Left colon (tissue), 2 donors: ENCODE measurements at regions not wholly inside any gene's neighbourhood (a gene's known extent, or its start where the extent isn't known, plus 50 kb on each side); places are given as distances from the start of the nearest gene placed in this dataset.

Experiments used
- ATAC-seq: fragments of 200-7000 bp; cut with Tn5 transposase; one replicate; pipeline ENCODE4 v1.9.1; 2020; ENCODE audit warnings: mild to moderate bottlenecking, moderate library complexity
- DNase-seq, 2 donors: peaks; one replicate each; pipeline ENCODE4 v3.0.0-alpha.2; 2020
- intact Hi-C, 2 donors: fragments of 100-400 bp; cut with DNase I in 1 of 2; cut with micrococcal nuclease in 1 of 2; formaldehyde crosslinking; loops; one replicate each; pipeline versions ENCODE4 v1.11.2 to v1.14.0; 2022; cut with DNase I, micrococcal nuclease
- donor health status: DM: no; HTN: no; CAD: no.
- donor health status: DM: yes; HTN: yes; CAD: no.

GRCh38 chr1:221411283-221411682, 330.6 kb downstream of the DUSP10 start:
- intact Hi-C loops: no loop called here

GRCh38 chr1:221414772-221415539, 326.9 kb downstream of the DUSP10 start:
- DNase-seq: no peak
- no peak for ATAC-seq
- intact Hi-C loops: no loop called here

More at GRCh38 chr1:221411283-221411682, 330.6 kb downstream of the DUSP10 start:
- DNase-seq (no peak), ATAC-seq (no peak)

GRCh38 chr1:221415651-221416050, 326.2 kb downstream of the DUSP10 start:
- no peak for DNase-seq
- no peak for ATAC-seq
- intact Hi-C loops: no loop called here

GRCh38 chr1:221416142-221416541, 325.7 kb downstream of the DUSP10 start:
- intact Hi-C loops: no loop called here
- DNase-seq (no peak), ATAC-seq (no peak)

- intact Hi-C loops: no loop called here
- ATAC-seq: no peak
- DNase-seq: no peak
Measured at GRCh38 chr1:221416723-221417122, 325.2 kb downstream of the DUSP10 start.

- intact Hi-C loops: no loop called here
Measured at GRCh38 chr1:221418346-221418745, 323.5 kb downstream of the DUSP10 start.

GRCh38 chr1:221419513-221420095, 322.3 kb downstream of the DUSP10 start:
- DNase-seq (no peak), ATAC-seq (no peak)
- intact Hi-C loops: no loop called here

More at GRCh38 chr1:221418346-221418745, 323.5 kb downstream of the DUSP10 start:
- no peak for DNase-seq
- no peak for ATAC-seq

- ATAC-seq (no peak), DNase-seq (no peak)
- intact Hi-C loops: no loop called here
Measured at GRCh38 chr1:221429264-221429663, 312.6 kb downstream of the DUSP10 start.

- no peak for ATAC-seq
- intact Hi-C loops: loop anchor here in 1 of 2 donors (5.0 to 10.0 kb wide), 2 partner anchors 553 to 616 kb away; partner anchors contain the start of gene HLX
- no peak for DNase-seq
Measured at GRCh38 chr1:221430152-221430960, 311.5 kb downstream of the DUSP10 start.

- intact Hi-C loops: loop anchor here in 1 of 2 donors (5.0 to 10.0 kb wide), 2 partner anchors 554 to 616 kb away; partner anchors contain the start of gene HLX
- ATAC-seq (no peak), DNase-seq (no peak)
Measured at GRCh38 chr1:221431068-221431651, 310.7 kb downstream of the DUSP10 start.

GRCh38 chr1:221431961-221432360, 309.9 kb downstream of the DUSP10 start:
- ATAC-seq (no peak), DNase-seq (no peak)
- intact Hi-C loops: loop anchor here in 1 of 2 donors (5.0 to 10.0 kb wide), 2 partner anchors 555 to 617 kb away; partner anchors contain the start of gene HLX

GRCh38 chr1:221435504-221435904, 306.4 kb downstream of the DUSP10 start:
- ATAC-seq (no peak), DNase-seq (no peak)
- intact Hi-C loops: loop anchor here in 1 of 2 donors (10.0 kb wide), 1 partner anchor 621 kb away; no protein-coding TSS in a partner anchor

- ATAC-seq: no peak
- intact Hi-C loops: loop anchor here in 1 of 2 donors (10.0 kb wide), 1 partner anchor 622 kb away; no protein-coding TSS in a partner anchor
- no peak for DNase-seq
Measured at GRCh38 chr1:221437171-221437570, 304.7 kb downstream of the DUSP10 start.

- ATAC-seq: no peak
- DNase-seq: no peak
- intact Hi-C loops: loop anchor here in 1 of 2 donors (10.0 kb wide), 1 partner anchor 623 kb away; no protein-coding TSS in a partner anchor
Measured at GRCh38 chr1:221437926-221438325, 304.0 kb downstream of the DUSP10 start.

- intact Hi-C loops: loop anchor here in 1 of 2 donors (10.0 kb wide), 1 partner anchor 624 kb away; no protein-coding TSS in a partner anchor
- no peak for DNase-seq
- ATAC-seq: no peak
Measured at GRCh38 chr1:221439008-221439746, 302.7 kb downstream of the DUSP10 start.

GRCh38 chr1:221439747-221440501, 302.0 kb downstream of the DUSP10 start:
- DNase-seq: no peak
- intact Hi-C loops: loop anchor here in 1 of 2 donors (10.0 kb wide), 1 partner anchor 625 kb away; no protein-coding TSS in a partner anchor
- ATAC-seq: no peak

GRCh38 chr1:221440658-221441057, 301.2 kb downstream of the DUSP10 start:
- DNase-seq (peak in 1 of 2 donors; percentile 3), ATAC-seq (no peak)
- intact Hi-C loops: no loop called here
